GM23338 (cell line): ENCODE measurements at regions not wholly inside any gene's neighbourhood (a gene's known extent, or its start where the extent isn't known, plus 50 kb on each side); places are given as distances from the start of the nearest gene placed in this dataset.

Source experiments
- EZH2 ChIP-seq: fragments of 200-600 bp; sonication (generic); IDR thresholded peaks from one replicate; pipeline ENCODE4 v1.8.0; 2017; ENCODE audit warnings: antibody characterized with exemption, mild to moderate bottlenecking, low read depth; ENCODE audit not compliant: unreplicated experiment
- EZH2phosphoT487 ChIP-seq: fragments of 200-600 bp; sonication (generic); IDR thresholded peaks from one replicate; pipeline ENCODE4 v1.8.1; 2018; ENCODE audit warnings: antibody characterized with exemption; ENCODE audit not compliant: unreplicated experiment
- TF ChIP-seq, protein P1 (sequence below), 2 experiments: fragments of 200-600 bp in 1 of 2; sonication (generic) in 1 of 2; conservative IDR thresholded peaks; 2 replicates each; pipeline versions ENCODE4 v1.5.1 to v1.6.1; 2016 to 2017; ENCODE audit warnings: antibody characterized with exemption in 2 of 2, low read depth in 2 of 2, mild to moderate bottlenecking in 2 of 2, moderate library complexity in 1 of 2

DNA sequence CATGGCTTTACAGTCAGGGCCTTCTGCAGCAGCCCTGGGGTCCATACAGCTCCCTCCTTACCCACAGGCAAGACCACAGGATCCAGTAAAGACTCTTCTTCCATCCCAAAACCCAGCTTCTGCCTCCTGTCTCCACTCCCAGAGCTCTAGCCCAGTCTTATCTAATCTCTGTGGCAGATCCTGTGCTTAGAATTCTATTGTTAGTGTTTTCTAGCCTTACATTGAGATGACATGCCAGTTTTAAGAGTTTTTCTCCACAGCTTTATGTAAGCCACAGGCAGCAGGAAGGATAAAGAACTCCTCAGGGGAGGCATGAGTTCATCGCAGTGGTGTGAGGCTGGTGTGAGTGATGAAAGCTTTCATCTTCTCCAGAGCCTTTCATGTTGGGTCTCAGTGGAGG, 129.1 kb downstream of the RCHY1 start:
- TF ChIP-seq, protein P1, sequence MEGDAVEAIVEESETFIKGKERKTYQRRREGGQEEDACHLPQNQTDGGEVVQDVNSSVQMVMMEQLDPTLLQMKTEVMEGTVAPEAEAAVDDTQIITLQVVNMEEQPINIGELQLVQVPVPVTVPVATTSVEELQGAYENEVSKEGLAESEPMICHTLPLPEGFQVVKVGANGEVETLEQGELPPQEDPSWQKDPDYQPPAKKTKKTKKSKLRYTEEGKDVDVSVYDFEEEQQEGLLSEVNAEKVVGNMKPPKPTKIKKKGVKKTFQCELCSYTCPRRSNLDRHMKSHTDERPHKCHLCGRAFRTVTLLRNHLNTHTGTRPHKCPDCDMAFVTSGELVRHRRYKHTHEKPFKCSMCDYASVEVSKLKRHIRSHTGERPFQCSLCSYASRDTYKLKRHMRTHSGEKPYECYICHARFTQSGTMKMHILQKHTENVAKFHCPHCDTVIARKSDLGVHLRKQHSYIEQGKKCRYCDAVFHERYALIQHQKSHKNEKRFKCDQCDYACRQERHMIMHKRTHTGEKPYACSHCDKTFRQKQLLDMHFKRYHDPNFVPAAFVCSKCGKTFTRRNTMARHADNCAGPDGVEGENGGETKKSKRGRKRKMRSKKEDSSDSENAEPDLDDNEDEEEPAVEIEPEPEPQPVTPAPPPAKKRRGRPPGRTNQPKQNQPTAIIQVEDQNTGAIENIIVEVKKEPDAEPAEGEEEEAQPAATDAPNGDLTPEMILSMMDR (conservative IDR thresholded peaks at IDR 0.05; ENCODE audit: low read depth in 2 of 2): no peak
- TF ChIP-seq EZH2phosphoT487 (no peak), EZH2 (no peak)
